HG03097 (cell line): ENCODE measurements at regions not wholly inside any gene's neighbourhood (a gene's known extent, or its start where the extent isn't known, plus 50 kb on each side); places are given as distances from the start of the nearest gene placed in this dataset.
"Not testable (repeated sequence)": the region's sequence is repeated elsewhere in the genome, so short reads cannot be mapped to it uniquely, and the experiment has no call there.

Experiments used
- ATAC-seq: cut with Tn5 transposase; IDR thresholded peaks from one replicate; pipeline ENCODE4 v1.9.1; 2021; ENCODE audit not compliant: unreplicated experiment, low FRiP score

DNA sequence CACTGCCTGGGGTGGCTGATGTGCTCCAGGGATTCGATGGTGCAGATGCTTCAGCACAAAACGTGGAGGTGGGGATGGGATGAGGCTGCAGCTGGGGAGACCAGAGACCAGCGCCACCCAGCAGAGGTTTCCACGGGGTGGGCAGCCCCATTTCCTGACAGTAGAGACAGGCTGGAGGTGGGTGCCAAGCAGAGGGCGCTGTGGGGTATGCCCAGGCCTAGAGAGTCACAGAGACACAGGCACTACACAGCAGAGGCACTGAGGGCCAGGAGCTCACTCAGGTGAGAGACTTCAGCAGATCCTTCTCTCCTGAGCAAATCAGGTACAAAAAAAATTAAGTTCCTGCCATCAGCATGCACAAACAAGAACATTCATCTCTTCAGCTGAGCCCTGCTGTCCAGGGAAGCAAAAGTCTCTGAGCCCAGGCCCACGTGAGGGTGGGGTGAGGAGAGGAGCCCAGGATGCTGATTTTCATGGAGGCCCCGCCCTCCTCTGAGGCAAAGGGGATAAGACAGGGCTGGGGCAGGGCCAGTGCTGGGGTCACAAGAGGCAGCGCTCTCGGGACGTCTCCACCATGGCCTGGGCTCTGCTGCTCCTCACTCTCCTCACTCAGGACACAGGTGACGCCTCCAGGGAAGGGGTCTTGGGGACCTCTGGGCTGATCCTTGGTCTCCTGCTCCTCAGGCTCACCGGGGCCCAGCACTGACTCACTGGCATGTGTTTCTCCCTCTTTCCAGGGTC is 53.1 kb downstream of the GGTLC2 start:
- ATAC-seq, result no peak

GRCh38 chr22:22698263-22698750 is 53.9 kb downstream of the GGTLC2 start:
- ATAC-seq, result no peak

DNA sequence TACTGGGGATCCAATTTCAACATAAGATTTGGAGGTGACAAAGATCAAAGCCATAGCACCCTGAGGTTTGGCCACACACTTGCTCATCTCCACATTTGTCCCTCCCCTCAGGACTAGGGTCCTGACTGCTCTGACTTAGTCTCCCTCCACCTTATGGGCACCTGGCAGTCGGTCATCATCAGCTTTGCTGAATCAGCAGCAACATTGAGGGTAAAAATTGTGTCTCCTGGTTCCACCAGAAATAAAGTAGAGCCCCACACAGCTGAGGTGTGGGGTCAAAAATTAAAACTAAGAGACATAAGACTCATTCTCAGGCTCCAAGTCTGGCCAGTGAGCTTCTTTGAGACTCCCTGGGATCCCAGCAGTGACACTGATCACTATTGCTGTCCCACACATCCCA is 56.2 kb downstream of the GGTLC2 start:
- no peak for ATAC-seq

DNA sequence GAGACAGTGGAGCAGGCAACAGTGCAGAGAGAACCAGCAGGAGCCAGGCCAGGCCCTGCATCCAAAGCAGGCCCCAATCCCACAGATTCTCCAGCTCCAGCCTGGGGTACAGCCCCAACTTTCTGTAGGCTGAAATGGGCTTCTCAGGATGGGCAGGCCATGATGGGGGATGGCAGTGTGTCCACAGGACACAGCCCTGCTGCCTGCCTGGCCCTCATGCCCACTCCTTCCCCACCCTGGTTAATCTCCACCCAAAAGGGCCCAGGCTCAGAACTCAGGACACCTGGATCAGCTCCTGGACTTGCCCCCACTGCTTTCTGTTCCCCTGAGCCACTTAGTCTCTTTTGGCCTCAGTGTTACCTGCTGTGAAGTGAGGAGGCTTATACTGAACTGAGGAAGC is 57.1 kb downstream of the GGTLC2 start:
- not testable (repeated sequence) for ATAC-seq

GRCh38 chr22:22702237-22703202 is 58.1 kb downstream of the GGTLC2 start:
- ATAC-seq, result no peak

DNA sequence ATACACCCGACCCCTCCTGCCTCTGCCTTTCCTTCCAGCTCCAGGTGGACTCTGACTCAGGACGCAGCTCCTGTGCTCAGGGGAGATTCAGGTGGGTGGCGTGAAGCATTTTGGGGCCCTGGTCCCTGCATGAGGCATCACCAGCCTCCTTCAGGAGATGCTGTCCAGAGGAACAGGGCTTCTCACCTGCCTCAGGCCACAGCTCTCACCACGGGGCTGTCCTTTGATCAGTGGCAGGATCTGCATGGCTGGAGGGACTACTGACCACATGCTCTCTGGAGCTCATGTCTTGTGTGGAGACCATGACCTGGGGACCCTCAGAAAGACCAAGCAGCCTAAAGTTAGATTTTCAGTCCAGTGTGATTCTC is 58.8 kb downstream of the GGTLC2 start:
- no peak for ATAC-seq

- no peak for ATAC-seq
These were observed 59.3 kb downstream of the GGTLC2 start for GRCh38 chr22:22703715-22704114.

DNA sequence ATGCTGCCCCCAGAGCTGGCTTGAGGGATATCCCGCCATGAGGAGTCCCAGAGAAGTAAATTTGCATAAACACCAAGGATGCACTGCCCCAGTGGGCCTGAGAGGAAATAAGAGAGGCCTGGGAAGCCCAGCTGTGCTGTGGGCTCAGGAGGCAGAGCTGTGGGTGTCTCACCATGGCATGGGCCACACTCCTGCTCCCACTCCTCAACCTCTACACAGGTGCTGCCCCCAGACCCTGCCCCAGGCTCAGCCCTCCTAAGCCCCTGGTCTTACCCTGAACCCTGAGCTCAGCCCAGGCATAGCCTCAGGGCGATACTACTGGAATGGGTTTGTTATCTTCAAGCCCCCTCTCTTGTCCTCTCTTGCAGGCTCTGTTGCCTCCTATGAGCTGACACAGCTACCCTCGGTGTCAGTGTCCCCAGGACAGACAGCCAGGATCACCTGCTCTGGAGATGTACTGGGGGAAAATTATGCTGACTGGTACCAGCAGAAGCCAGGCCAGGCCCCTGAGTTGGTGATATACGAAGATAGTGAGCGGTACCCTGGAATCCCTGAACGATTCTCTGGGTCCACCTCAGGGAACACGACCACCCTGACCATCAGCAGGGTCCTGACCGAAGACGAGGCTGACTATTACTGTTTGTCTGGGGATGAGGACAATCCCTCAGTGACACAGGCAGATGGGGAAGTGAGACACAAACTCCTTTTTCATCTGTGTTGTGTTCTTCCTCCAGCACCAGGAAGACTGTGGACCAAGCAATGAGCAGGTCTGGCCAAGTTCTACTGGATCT is 59.9 kb downstream of the GGTLC2 start:
- no peak for ATAC-seq

- no peak for ATAC-seq
These were observed 61.1 kb downstream of the GGTLC2 start for GRCh38 chr22:22705328-22706100.

- no peak for ATAC-seq
These were observed 62.0 kb downstream of the GGTLC2 start for GRCh38 chr22:22706253-22706915.

DNA sequence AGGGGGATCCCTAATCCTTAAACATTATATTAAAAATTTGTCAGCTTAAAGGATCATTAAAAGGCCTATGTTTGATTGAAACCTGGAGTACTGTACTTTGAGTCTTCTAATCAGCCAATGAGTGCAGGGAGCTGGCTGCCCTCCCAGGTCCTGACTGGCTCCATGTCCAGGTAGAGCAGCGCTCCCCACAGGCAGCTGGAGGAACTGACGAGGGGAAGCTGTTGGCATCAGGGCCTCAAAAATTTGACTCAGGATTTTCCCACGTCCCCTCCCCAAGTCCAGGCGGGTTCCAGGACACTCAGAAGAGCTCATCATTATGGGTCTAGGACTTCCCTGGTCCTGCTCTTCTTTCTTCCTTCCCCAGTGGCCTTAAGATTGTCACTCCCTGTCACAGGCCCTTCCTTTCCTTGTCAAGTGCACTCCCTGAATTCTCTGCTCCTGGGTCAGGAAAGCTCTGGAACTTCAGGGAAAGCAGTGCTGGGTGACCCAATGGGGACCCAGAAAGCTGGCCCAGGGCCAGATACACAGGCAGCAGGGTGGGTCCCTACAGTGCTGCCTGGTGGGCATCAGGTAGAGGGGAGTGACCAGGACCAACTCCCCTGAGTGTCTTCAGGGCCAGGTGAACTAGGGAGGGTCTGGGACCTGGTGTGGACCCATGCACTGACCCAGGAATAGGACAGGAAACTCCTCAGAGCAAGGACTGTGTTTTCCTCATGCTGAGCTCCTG is 65.5 kb downstream of the GGTLC2 start:
- ATAC-seq, result no peak

- ATAC-seq, result no peak
These were observed 66.5 kb downstream of the GGTLC2 start for GRCh38 chr22:22710719-22711531.

DNA sequence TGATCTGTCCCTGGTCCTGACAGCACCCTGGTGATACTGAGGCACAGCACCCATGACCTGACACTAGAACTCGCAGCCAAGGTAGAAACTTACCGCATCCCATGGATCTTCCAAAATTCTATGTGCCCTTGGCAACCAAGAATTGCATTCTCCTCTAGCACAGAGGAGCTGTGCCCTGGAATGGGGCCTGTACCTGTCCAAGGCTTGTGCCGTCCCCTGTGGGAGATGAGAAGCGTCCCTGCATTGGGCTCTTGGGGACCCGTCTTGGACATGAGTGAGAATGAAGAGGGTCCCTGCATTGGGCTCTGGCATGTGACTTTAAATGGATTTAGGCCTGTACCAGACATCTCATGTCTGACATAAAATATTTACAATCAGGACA is 67.1 kb downstream of the GGTLC2 start:
- ATAC-seq, result no peak

DNA sequence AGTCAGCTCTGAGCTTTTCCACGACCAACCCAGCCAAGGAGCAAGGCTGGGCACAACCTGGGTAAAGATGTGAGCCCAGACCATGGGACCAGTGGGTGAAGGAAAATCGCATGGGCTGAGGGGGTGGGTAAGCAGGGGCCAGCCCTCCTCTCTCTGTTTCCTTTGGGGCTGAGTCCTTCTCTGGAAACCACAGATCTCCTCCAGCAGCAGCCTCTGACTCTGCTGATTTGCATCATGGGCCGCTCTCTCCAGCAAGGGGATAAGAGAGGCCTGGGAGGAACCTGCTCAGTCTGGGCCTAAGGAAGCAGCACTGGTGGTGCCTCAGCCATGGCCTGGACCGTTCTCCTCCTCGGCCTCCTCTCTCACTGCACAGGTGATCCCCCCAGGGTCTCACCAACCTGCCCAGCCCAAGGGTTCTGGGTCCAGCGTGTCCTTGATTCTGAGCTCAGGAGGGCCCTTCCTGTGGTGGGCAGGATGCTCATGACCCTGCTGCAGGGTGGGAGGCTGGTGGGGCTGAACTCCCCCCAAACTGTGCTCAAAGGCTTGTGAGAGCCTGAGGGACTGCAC is 67.8 kb downstream of the GGTLC2 start:
- ATAC-seq, result no peak

- ATAC-seq, result no peak
These were observed 68.4 kb downstream of the GGTLC2 start for GRCh38 chr22:22712666-22713365.

- no peak for ATAC-seq
These were observed 69.0 kb downstream of the GGTLC2 start for GRCh38 chr22:22713416-22713815.
